HG02981 (cell line): ENCODE measurements at regions not wholly inside any gene's neighbourhood (a gene's known extent, or its start where the extent isn't known, plus 50 kb on each side); places are given as distances from the start of the nearest gene placed in this dataset.
"Not testable (repeated sequence)": the region's sequence is repeated elsewhere in the genome, so short reads cannot be mapped to it uniquely, and the experiment has no call there.

Experiments used
- ATAC-seq: cut with Tn5 transposase; IDR thresholded peaks from one replicate; pipeline ENCODE4 v1.9.1; 2021; ENCODE audit warnings: mild to moderate bottlenecking, moderate library complexity; ENCODE audit not compliant: unreplicated experiment

DNA sequence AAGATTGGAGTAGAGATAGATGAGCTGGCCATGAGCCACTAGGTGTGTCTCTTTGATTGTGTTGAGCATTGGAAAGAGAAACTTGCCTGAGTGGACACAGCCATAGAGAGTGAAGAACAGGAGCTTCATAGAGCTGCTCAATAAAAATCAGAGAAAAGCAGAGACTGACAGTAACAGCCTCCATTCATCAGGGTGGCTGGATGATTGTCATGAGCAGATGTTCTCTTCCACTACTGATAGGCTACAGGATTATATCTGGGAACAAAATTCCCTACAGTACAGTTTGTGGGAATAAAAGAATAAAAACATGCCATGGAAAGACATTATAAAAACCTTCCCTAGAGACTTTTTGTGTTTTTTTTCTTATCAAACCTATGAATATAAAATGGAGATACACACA, 404.8 kb upstream of the ACVR2A start:
- no peak for ATAC-seq

DNA sequence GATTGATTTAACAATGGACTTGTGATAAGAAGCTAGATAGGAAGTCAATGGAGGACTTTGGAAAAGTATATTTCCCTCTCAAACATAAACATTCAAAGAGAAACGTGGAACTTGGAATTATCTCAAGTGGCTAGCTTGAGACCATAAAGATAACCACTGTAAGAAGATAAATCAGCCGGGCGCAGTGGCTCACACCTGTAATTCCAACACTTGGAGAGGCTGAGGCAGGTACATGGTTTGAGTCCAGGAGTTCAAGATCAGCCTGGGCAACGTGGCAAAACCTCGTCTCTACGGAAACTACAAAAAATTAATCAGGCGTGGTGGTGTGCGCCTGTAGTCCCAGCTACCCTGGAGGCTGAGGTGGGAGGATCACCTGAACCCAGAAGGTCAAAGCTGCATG, 405.9 kb upstream of the ACVR2A start:
- ATAC-seq: no peak

- no peak for ATAC-seq
These were observed 411.0 kb upstream of the ACVR2A start for GRCh38 chr2:147433822-147434221.

DNA sequence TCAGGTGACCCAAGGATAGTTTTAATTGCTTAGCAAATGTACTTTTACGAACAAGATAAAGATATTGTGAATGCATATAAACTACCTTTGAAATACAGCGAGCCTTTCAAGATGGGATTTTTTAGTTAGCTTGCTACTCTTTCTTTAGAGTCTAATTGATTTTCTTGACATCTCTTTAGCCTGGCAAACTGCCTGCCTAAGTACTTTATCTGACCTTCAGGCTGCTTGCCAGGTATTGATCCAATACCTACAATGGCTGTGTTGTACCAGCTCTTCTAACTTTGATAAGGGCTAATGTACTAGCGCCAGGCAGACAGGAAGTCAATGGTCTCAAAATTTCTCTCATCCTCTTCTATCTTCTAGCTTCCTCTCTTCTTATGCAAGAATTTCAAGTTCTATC, 414.4 kb upstream of the ACVR2A start:
- no peak for ATAC-seq

DNA sequence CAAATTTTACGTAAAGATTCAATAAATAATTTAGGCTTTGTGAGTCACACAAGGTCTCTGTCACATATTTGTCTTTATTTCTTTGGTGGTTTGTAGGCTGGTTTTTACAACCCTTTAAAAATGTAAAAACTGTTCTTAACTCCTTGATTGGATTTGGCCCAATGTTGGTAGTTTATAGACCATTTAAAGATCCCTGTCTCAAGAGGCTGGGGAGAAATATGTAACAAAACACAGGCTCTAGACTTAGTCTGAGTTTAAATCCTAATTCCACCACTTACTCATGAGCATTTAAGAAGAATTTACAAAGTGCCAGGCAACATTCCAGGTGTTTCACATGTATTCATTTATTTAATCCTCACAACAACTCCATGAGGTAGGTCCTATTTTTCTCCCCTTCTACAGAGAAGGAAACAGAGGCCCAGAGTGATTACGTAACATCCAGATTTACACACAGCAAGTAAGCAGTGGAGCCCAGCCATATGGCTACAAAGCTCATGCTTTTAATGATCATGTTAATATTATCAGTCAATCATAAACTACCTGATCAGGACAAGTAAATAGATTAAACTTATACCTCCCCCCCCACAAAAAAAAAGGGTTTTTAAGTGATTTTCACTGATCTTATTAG, 416.6 kb upstream of the ACVR2A start:
- ATAC-seq: no peak

DNA sequence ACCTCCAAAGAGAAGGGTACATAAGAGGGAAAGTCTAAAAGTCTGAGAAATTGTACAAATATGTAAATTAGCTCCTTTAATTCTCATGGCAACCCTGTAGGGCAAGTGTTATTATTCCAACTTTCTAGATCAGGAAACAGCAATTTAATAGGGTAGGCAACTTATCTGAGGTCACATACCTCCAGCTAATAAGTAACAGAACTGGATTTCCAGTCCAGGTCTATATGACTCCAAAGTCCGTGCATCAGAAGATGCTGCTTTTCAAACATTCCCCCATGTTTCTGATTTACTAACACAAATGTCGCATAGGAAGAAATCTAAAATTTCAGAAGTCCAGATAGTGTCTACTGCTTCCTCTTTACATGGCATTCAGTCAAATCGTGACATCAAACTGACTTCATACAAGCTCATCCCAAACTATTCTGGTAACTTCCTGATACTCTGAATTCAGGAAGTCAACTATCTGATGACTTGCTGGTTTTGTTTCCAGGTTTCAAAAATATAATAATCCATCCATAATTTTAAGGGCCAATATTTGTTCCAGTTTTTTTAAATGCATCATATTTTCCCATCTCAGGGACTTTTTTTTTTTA, 419.3 kb upstream of the ACVR2A start:
- ATAC-seq: no peak

DNA sequence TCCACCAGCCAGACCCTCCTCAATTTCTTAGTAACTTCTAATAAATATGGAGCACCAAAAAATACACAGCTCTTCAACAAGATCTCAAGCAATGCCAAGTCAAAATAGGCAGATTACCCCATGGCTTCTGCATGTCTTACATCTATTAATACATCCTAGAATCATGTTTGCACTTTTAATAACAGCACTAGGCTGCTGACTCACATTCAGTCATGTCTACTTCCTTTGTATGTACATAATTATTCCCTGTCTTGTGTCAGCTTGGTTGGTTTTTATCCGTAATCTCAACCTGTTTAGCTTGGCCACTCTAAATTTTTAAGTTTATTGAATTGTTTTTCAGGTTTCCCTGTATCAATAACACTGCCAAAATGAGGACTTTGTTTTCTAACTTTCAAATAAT, 420.1 kb upstream of the ACVR2A start:
- ATAC-seq: no peak

DNA sequence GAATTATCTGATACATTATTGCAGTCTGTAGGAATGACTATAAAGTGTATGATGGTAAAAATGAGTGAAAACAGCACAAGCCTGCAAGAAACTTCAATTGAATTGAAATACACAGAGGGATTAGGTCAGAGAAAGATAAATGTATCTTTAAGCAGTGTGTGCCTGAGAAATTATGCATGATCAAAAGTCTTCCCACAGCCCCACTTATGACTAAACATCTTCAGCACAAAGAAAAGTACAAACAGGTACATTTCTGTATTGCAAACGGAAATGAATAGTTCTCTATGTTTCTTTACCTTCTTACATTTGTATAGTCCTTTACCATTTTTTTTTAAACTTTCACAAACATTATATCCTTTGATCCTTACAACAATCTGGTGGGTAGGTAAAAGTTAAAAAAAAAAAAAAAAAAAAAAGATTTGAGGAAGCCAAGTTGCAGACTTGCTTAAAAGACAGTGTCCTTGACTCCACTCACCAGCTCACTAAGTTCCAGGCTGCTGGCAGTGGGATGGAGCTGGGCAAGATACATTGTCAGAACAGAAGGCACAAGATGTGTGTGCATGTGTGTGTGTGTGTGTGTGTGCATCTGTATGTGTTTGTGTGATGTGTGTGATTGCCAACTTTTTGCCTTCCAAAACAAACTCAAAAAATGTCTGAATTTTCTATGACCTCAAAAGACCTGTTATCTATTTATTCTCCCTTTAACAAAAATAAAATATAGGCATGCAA, 423.7 kb upstream of the ACVR2A start:
- no peak for ATAC-seq

DNA sequence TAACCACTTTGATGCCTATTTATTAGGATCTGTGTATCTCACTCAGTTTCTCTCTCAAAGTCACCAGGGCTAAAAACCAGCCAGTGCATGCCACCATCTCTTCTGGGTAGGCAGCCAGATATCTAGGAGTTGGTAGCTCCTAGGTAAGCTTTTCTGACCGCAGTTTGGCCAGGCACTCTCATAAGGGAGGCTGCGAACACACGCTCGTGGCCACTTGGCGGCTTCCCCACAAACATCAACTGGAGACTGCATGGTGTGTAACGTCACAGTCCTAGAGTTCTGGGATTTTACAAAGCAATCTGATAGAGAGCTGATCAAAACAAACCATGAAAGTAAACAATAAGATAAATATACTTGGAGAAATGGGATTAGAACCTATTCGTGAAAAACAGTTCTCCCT, 424.3 kb upstream of the ACVR2A start:
- no peak for ATAC-seq

DNA sequence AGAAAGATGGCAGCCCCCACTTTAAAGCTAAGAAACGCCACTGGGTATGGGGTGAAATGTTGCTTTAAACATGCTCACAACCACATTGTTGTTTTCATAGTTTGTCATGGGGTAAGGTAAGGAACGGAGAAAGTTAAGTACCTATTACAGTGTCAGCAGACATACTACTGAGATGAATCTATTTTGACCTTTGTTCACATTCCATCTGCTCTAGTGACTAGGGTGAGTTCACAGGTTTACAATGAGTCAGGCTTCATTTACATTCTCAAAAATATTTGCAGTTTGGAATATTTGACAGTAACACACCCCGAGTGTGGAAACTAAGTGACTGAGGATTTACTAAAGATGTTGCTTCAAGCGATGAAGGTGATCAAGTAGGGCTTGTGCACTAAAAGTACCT, 428.7 kb upstream of the ACVR2A start:
- no peak for ATAC-seq

DNA sequence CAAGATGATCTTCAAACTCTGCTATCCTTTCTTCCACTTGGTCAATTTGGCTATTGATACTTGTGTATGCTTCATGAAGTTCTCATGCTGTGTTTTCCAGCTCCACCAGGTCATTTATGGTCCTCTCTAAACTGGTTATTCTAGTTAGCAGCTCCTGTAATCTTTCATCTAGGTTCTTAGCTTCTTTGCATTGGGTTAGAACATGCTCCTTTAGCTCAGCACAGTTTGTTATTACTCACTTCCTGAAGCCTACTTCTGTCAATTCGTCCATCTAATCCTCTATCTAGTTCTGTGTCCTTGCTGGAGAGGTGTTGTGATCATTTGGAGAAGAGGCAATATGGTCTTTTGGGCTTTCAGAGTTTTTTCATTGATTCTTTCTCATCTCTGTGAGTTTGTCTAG, 430.2 kb upstream of the ACVR2A start:
- ATAC-seq: not testable (repeated sequence)

- ATAC-seq: no peak
These were observed 436.5 kb upstream of the ACVR2A start for GRCh38 chr2:147408357-147408756.

DNA sequence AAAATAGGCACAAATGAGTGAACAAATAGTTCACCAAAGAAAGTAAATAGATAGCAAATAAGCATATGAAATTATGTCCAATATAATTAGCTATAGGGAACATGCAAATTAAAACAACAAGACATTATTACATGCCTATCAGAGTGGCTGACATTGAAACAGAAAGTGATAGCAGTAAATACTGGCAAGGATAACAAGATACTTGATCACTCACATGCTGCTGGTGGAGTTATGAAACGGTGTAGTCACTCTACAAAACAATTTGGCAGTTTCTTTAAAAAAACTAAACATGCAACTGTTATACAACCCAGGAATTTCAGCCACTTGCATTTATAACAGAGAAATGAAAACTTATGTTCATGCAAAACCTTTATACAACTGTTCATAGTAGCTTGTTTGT, 439.2 kb upstream of the ACVR2A start:
- peak; percentile 67 for ATAC-seq

- no peak for ATAC-seq
These were observed 445.8 kb upstream of the ACVR2A start for GRCh38 chr2:147398996-147399395.

DNA sequence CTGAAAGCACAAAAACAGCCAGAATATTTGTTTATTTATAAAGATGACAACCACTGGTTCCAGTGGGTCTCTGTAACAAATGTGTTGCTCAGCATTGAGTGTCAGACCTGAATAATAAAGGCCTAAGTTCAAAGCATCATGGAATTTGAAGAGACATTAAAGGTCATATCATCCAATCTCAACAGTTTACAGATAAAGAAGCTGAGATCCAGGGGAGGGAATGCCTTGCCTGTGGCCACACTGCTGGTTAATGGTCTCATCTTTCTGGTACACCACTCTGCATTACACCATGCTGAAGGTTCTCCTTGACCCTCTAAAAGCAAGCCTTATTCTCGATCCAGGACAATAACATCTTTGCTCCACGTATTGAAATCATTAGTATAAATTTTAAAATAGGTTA, 446.5 kb upstream of the ACVR2A start:
- ATAC-seq: no peak

GRCh38 chr2:147396890-147397289, 447.9 kb upstream of the ACVR2A start:
- no peak for ATAC-seq

- ATAC-seq: no peak
These were observed 450.5 kb upstream of the ACVR2A start for GRCh38 chr2:147394179-147394790.

DNA sequence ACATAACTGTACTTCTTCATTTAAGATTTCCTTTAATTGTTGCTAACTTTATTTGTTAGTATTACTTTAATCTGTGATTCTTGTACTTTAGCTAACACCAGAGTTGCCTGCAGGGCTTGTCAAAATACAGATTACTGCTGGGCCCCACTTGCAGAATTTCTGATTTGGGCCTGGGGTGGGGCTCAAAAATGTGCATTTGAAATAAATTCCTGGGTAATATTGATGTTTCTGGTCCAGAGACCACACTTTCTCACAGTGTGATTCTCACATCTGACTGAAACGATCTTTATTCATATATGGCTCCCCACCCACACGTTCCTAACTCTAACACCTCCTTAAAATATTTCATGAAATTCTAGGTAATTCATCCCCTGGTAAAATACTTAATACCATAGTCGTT, 452.6 kb upstream of the ACVR2A start:
- ATAC-seq: no peak

GRCh38 chr2:147390475-147390874, 454.4 kb upstream of the ACVR2A start:
- ATAC-seq: no peak

- ATAC-seq: no peak
These were observed 455.6 kb upstream of the ACVR2A start for GRCh38 chr2:147389218-147389617.

GRCh38 chr2:147388217-147388616, 456.6 kb upstream of the ACVR2A start:
- no peak for ATAC-seq

- no peak for ATAC-seq
These were observed 458.5 kb upstream of the ACVR2A start for GRCh38 chr2:147386284-147386683.
